Thyroid gland (tissue), 4 donors: ENCODE measurements at regions not wholly inside any gene's neighbourhood (a gene's known extent, or its start where the extent isn't known, plus 50 kb on each side); places are given as distances from the start of the nearest gene placed in this dataset.

Source experiments
- CTCF ChIP-seq, 6 experiments: fragments of 200-600 bp in 3 of 6; fragments of 450-650 bp in 3 of 6; sonication (generic) in 3 of 6; IDR thresholded peaks; one replicate each; pipeline ENCODE4 v1.5.1; 2016 to 2019; ENCODE audit warnings: antibody characterized with exemption in 6 of 6, mild to moderate bottlenecking in 2 of 6, inconsistent platforms in 1 of 6, moderate library complexity in 1 of 6
- POLR2A ChIP-seq, 2 donors: fragments of 450-650 bp; IDR thresholded peaks; one replicate each; pipeline ENCODE4 v1.6.1; 2017; ENCODE audit warnings: antibody characterized with exemption in 2 of 2, mild to moderate bottlenecking in 2 of 2, moderate library complexity in 1 of 2

- TF ChIP-seq CTCF (IDR thresholded peaks at IDR 0.05) (no peak), POLR2A (IDR thresholded peaks at IDR 0.05) (no peak)
Observed at GRCh38 chr2:153196378-153197058, 282.0 kb downstream of the RPRM start.
